GM18505 (cell line): ENCODE measurements at regions not wholly inside any gene's neighbourhood (a gene's known extent, or its start where the extent isn't known, plus 50 kb on each side); places are given as distances from the start of the nearest gene placed in this dataset.

Source experiments
- ATAC-seq: cut with Tn5 transposase; IDR thresholded peaks from one replicate; pipeline ENCODE4 v1.9.1; 2021; ENCODE audit not compliant: unreplicated experiment
- POLR2A ChIP-seq: IDR thresholded peaks from 4 replicates; pipeline ENCODE4 v1.6.1; 2011; ENCODE audit warnings: borderline replicate concordance; ENCODE audit not compliant: insufficient read depth, insufficient read length; ENCODE audit errors: extremely low read depth

DNA sequence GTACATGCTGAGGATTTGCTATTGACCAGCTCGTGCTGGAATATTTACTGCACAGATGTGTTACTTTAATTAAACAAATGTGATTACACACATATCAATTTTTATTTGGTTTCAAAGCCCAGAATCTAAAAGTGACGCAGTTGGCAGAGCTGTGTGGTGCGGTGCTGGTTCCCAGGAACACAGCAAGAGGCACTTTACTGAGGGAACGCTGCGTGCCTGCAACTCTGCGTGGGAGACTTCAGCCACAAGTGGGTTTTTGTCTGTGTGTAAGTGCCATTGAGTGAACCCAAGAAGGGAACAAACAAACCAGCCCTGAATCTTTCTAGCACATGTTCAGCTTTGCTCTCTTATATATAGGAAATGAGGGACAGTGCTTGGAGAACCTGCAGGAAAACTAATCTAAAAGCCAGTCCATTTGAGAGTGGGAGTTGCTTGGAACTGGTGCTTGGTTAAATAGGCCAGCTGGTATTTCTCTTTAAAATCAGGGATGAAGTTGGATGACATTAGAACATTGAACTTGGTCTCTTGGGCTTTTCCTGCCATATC, 196.6 kb upstream of the CELF4 start:
- no peak for TF ChIP-seq POLR2A
- ATAC-seq = no peak

DNA sequence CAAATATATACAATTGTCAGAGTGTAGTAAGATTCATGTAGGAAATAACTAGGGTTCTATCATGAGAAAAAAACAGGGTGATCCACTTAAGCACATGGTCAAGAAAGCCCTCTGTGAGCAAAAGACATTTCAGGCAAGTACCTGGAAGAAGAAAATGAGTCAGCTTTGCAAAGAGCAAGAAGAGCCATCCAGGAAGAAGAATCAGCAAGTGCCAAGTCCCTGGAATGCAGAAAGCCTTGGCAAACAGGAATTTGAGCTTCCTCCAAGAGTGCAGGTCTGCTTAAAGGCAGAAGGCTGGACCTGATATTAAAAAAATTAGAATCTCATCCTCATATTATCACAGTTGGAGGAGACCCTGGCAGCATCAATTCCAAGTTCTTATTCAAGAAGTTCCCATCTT, 188.5 kb upstream of the CELF4 start:
- no peak for ATAC-seq
- no peak for TF ChIP-seq POLR2A

DNA sequence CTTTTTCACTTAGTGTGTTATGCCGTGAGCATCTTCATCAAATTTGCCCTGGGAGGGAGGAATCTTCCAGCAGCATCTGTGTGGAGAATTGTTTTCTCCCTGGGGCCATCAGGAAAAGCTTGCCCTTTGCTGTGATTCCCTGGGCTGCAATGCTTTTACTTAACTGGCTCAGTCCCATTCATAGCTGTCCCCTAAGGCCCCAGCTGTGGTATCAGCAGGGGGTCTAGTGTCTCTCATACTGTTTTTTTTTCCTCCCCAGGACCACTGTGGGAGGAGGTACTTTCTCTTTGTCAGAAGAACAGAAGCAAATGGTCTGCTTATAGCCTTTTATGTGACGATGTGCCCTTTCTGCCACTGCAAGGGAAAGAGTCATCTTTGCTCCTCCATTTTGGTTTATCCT, 176.8 kb upstream of the CELF4 start:
- no peak for ATAC-seq
- TF ChIP-seq POLR2A = no peak

DNA sequence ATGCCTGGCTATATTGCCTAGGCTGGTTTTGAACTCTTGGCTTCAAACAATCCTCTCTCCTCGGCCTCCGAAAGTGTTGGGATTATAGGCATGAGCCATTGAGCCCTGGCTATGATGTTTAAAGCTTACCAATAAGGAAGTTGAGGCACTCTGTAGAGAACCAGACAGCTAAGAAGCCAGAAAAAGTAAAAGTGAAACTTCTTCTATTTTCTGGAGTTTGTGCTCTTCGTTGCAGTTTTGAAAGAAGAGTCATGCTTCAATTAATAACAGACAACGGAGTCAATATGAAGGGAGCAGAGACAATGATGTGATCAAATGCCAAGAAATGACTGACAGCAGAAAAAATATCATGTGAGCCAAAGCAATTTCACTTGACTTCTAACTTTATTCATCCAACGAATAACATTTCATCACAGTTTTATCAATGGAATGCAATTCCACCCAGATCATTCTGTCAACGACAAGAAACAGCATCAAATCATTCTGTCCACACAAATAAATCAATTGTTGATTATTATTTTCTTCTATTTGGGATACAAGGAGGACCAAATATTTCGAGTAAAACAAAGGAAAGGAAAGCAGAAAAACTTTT, 175.5 kb upstream of the CELF4 start:
- no peak for TF ChIP-seq POLR2A

DNA sequence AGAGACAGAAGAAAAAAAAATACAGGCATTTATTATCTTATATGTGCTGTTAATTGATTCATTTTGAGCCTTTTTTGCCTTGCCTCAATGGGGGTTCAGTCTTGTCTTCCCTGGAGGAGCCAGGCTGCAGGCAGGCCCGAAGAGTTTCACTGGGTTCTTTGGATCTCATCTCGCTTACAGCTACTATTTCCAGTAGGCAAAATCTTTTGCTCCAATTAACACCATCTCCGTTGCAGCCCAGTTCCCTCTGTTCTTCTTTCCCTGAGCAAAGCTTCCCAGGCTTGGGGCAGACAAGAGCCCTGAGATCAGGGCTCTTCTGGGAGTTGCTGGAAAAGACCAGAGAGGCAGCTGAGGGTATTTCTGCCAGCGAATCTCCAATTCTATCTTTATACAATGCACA, 168.8 kb upstream of the CELF4 start:
- TF ChIP-seq POLR2A = no peak

More for the DNA sequence above, 175.5 kb upstream of the CELF4 start:
- ATAC-seq = no peak

DNA sequence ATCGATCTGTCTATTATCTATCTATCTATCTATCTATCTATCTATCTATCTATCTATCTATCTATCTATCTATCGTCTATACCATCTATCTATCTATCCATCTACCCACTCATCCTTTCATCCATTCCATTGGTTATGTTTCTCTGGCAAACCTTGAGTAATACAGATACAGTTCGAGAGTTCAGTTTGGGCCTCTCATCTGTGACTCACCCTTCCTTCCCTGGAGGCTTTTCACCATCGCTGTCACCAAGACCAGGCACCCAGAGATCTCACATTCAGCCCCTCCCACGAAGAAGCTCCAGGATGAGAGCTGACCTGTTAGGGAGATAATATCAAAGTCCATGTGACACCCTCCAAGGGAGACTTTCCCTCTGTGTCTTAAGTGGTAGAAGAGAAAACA, 164.1 kb upstream of the CELF4 start:
- TF ChIP-seq POLR2A = no peak
- ATAC-seq = no peak

More for the DNA sequence above, 168.8 kb upstream of the CELF4 start:
- no peak for ATAC-seq

DNA sequence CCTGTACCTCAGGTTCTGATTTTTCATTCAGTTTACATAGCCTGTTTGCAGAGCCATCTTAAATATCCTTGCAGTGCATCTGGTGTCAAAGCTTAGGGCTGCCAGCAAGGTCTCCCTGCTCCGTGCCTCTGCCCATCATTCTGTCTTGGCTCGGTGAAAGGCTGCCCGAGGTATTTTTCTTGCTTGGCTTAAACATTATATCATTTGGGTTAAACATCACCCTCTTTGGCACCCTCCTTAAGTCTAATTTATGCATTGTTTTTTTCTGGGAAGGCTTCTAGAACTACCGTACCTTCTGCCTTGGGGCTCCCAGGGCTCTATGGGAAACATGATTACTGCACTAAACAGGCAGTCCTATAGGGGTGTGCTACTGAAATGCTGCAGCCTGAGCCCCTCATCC, 158.6 kb upstream of the CELF4 start:
- TF ChIP-seq POLR2A = no peak
- ATAC-seq = no peak

DNA sequence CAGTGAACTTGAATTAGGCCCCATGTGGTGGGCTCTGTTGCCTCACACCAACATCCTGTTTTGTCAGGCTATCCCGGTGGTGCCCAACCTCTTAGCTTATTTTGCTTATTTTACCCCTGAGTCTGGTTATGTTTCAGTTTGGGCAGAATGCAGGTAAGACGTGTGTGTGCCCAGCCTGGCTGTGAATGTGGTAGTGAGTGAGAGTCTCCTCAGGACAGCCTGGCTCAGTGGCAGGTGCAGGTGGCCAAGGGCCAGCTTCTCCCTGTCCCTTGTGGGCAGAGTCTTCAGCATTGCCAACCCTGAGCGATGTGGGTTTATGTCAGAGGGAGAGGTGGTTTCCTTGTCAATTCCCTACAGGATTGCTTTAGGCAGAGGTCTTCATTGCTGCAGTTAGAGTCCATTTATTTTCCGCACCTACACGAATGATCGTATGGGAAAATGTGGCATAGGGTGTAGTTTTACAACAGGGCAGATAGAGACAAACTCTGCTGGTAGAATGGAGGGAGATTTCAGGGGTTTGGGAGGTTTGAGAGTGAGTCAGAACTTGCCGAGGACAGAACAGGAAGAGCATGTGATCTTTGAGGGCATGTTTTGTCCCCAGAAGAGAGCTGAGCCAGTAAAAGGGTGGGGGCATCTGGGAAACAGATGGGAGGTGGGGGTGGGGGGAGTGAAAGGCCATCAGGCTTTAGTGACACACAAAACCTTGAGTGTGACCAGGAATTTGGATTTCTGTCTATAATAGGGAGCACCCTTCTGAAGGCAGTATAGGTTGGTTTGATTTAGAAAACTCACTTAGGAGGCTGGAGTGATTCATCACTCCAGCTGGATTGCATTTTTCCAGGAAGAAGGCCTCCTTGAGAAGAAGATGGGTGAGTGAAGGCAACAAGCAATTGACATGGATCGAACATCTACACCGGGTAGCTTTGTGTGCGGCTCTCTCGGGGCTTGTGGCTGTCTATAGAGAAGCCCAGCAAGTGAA, 156.2 kb upstream of the CELF4 start:
- no peak for ATAC-seq
- no peak for TF ChIP-seq POLR2A

DNA sequence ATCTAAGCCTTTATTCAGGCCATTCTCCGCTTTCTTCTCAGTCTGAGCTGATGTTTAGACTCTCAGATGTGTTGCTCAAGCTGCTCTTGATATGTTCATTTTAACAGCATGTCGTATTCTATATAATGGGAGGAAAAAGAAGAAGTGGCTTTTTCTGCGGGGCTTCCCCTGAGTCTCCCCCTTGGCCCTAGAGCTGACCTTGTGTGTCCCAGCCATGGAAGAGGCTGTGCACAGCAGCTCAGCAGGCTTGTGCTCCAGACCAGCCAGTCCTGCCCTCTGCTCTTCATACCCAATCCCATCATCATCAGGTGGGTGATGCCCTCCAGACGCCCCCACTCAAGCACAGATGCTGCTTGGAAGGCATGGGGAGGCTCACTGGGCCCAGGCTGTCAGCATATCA, 155.1 kb upstream of the CELF4 start:
- TF ChIP-seq POLR2A = no peak
- no peak for ATAC-seq

DNA sequence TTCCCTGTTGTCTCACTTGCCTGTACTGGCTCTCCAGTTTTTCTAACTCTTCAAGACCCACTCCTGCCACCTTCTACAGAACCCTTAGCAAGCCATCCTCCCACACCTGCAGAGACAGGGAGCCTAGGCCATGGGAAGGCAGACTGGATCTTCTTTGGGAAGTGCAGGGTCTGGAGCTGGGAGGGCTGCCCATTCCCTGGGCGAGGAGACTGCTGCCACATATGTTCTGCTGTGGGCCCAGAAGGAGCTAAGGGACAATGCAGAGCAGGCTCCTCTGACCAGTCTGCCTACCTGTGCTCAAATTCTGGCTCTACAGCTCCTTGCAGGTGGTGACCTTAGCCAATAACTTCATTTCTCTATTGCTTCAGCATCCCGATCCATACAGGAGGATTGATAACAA, 152.1 kb upstream of the CELF4 start:
- no peak for ATAC-seq
- no peak for TF ChIP-seq POLR2A

DNA sequence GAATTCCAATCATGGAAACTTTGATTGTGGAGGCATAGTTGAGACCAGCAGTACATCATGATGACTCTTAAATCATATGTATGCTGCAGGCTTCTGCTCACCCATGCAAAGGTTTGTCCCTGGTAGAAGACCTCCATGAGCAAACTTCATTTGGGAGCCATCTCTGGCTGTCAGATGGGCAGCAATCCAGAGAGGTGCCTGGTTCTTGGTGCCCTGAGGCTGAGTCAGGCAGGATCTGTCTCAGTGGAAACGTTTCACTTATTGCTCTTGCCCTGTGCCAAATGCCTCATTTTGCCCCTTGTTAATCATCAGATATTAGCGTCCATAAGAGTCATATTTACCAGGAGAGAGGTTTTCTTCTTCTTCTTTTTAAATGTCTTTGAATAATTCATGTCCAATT, 151.5 kb upstream of the CELF4 start:
- ATAC-seq = no peak
- no peak for TF ChIP-seq POLR2A

DNA sequence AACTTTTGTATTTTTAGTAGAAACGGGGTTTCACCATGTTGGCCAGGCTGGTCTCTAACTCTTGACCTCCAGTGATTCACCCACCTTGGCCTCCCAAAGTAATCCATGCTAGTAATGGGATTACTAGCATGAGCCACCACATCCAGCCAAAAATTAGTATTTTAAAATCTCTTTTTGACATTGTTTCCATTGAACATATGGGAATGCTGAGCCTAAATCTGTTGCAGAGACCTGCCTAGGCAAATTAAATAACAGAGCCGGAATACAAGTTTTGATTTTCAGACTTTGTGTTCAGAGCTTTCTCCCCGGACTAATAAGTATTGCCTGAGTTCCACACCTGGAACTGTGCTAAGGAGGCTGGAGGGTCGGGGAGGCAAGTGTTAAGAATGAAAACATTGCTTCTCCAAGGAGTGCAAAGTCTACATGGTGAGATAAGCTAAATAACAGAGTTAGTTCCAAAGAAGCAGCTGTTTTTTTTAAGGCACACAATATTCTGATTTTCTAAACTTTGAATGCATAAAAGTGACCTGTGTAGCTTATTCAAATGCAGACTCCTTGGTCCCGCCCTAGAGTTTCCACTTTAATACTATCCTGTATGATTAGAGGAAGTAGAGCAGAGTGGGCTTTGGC, 150.6 kb upstream of the CELF4 start:
- no peak for ATAC-seq
- no peak for TF ChIP-seq POLR2A

DNA sequence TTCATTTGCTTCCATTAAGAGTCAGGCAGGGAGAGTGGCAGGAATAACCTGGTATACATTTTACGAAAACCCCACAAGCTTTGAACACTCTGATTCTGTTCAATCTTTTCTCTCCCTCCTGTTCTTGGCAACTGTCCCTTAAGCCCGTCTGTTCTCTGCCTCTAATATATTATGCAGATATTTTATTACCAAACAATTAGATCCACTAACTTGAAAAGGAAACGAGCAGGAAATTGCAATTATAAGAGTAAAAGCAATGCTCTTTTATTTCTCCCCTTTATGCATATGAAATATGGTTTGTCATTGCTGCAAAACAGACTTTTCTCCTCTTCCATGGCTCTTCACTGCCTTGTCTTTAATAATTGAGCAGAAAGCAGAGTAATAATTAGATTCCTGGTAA, 149.1 kb upstream of the CELF4 start:
- ATAC-seq = no peak
- no peak for TF ChIP-seq POLR2A
